T-cell (primary cell): ENCODE measurements at regions not wholly inside any gene's neighbourhood (a gene's known extent, or its start where the extent isn't known, plus 50 kb on each side); places are given as distances from the start of the nearest gene placed in this dataset.
"Not testable (repeated sequence)": the region's sequence is repeated elsewhere in the genome, so short reads cannot be mapped to it uniquely, and the experiment has no call there.

ENCODE experiments used
- ATAC-seq, 4 experiments: fragments of 200-7000 bp in 3 of 4; fragments of 150-1000 bp in 1 of 4; cut with Tn5 transposase; replicated peaks in 1 of 4; 1 replicate in 3 of 4; 2 replicates in 1 of 4; pipeline ENCODE4 v1.10.0; 2021; ENCODE audit warnings: moderate library complexity in 3 of 4, mild to moderate bottlenecking in 2 of 4, moderate number of reproducible peaks in 1 of 4
- CTCF ChIA-PET, 2 donors: fragments of 300-600 bp; sonication (Branson Sonifier 250); formaldehyde crosslinking; loops; one replicate each; lab custom pipeline; 2022; ENCODE audit warnings: antibody characterized with exemption in 2 of 2; lab: Charles Lee
- POLR2A ChIA-PET, 2 donors: fragments of 300-600 bp; sonication (Branson Sonifier 250); formaldehyde crosslinking; loops; one replicate each; lab custom pipeline; 2022; ENCODE audit warnings: antibody characterized with exemption in 2 of 2; lab: Charles Lee
- DNase-seq, 35 experiments: peaks; one replicate each; pipeline versions ENCODE4 v3.0.0 to v3.0.0-alpha.2; 2013 to 2023
- H3K27ac ChIP-seq: one replicate; pipeline ENCODE4 v1.5.1; 2013; ENCODE audit warnings: low read length
- H3K27me3 ChIP-seq, 2 experiments: replicated peaks in 1 of 2; 1 replicate in 1 of 2; 2 replicates in 1 of 2; pipeline versions ENCODE4 v1.6.1 to v1.7.0; 2013; ENCODE audit warnings: low read length in 1 of 2, mixed read lengths in 1 of 2; ENCODE audit not compliant: control insufficient read depth in 2 of 2, insufficient read depth in 2 of 2; ENCODE audit errors: extremely low read depth in 1 of 2
- H3K36me3 ChIP-seq, 2 donors: 1 replicate in 1 of 2; 2 replicates in 1 of 2; pipeline versions ENCODE4 v1.6.1 to v1.7.0; 2013; ENCODE audit warnings: low read length in 1 of 2; ENCODE audit not compliant: control insufficient read depth in 2 of 2, insufficient read depth in 1 of 2; ENCODE audit errors: extremely low read depth in 1 of 2
- H3K4me1 ChIP-seq, 2 experiments: 1 replicate in 1 of 2; 2 replicates in 1 of 2; pipeline versions ENCODE4 v1.6.1 to v1.7.0; 2013; ENCODE audit warnings: low read length in 2 of 2, mixed read lengths in 1 of 2; ENCODE audit not compliant: insufficient read depth in 2 of 2, control insufficient read depth in 1 of 2; ENCODE audit errors: extremely low read depth in 1 of 2
- H3K4me3 ChIP-seq, 2 donors: 1 replicate in 1 of 2; 2 replicates in 1 of 2; pipeline versions ENCODE4 v1.5.1 to v1.7.0; 2013; ENCODE audit warnings: mild to moderate bottlenecking in 2 of 2, low read length in 1 of 2, moderate library complexity in 1 of 2; ENCODE audit not compliant: control insufficient read depth in 1 of 2; ENCODE audit errors: extremely low read depth in 1 of 2
- H3K9me3 ChIP-seq: 2 replicates; pipeline ENCODE4 v1.7.0; 2013
- H3K27ac Mint-ChIP-seq, 2 donors: one replicate each; pipeline ENCODE4 v1.8.0; 2020 to 2021; ENCODE audit warnings: mild to moderate bottlenecking in 2 of 2, mixed read lengths in 2 of 2
- H3K27me3 Mint-ChIP-seq, 2 donors: one replicate each; pipeline ENCODE4 v1.8.0; 2021 to 2022; ENCODE audit warnings: mixed read lengths in 2 of 2
- H3K36me3 Mint-ChIP-seq: one replicate; pipeline ENCODE4 v1.8.0; 2021; ENCODE audit warnings: mixed read lengths
- H3K4me1 Mint-ChIP-seq, 3 donors: one replicate each; pipeline ENCODE4 v1.8.0; 2020 to 2022; ENCODE audit warnings: mixed read lengths in 3 of 3, mild to moderate bottlenecking in 1 of 3
- H3K4me3 Mint-ChIP-seq, 3 donors: one replicate each; pipeline ENCODE4 v1.8.0; 2020 to 2022; ENCODE audit warnings: mild to moderate bottlenecking in 3 of 3, mixed read lengths in 3 of 3, moderate library complexity in 3 of 3
- H3K9me3 Mint-ChIP-seq, 3 donors: one replicate each; pipeline ENCODE4 v1.8.0; 2020 to 2022; ENCODE audit warnings: mixed read lengths in 3 of 3
- WGBS: methylation state at CpG from one replicate; pipeline ENCODE4 v1.1.5; 2013; ENCODE audit warnings: missing lambda C conversion rate; ENCODE audit not compliant: insufficient coverage; 5-methylcytosine and 5-hydroxymethylcytosine counted together

DNA sequence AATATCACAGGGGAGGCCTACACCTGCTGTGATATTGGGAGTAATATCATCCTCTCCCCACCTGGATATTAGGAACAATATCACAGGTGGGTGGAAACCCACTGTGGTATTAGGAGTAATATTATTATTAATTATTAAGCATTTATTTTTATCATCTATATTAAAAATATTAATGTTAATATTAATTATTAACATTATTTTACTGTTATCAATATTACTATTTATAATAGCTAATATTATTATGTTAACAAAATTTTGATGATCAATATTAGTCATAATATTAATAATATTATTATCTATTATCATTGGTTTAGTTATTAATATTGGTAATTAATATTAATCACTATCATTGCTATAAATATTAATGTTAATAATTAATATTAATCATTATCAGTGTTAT lies 161.1 kb upstream of the API5 start:
- H3K9me3 ChIP-seq: no peaks in the 10 kb centered on the region

DNA sequence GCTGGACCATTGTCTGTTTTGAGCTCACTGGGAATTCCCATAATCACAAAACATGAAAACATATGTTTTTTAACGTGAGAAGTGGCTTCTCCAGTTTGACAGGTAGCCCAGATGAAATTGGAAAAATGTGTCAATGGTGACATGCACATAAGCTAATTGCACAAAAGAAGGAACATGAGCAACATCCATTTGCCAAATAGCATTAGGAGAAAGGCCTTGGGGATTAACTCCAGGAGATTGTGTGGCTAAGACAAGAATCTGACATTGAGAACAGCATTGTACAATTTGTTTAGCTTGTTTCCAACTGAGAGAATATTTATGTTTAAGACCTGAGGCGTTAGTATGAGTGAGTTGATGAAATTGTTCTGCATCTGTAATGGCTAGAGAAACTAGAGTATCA lies 147.0 kb upstream of the API5 start:
- ATAC-seq: no peak
- peaks cover 8 to 22% (median 20%) of the 10 kb centered on the region in 3 donors for H3K9me3 Mint-ChIP-seq
- no peaks in the 10 kb centered on the region for H3K27me3 ChIP-seq
- no peak overlapping the region for H3K27ac Mint-ChIP-seq
- H3K4me3 ChIP-seq: no peak overlapping the region
- no peaks in the 10 kb centered on the region for H3K36me3 ChIP-seq
- H3K36me3 Mint-ChIP-seq: no peaks in the 10 kb centered on the region
- H3K27me3 Mint-ChIP-seq: no peaks in the 10 kb centered on the region
- ChIA-PET POLR2A (no interaction called here), CTCF (no interaction called here)
- WGBS: 50% methylated on average over 1 of the region's 2 CpGs
- H3K9me3 ChIP-seq: no peaks in the 10 kb centered on the region
- H3K27ac ChIP-seq: no peak overlapping the region
- H3K4me1 ChIP-seq: no peaks in the 10 kb centered on the region
- H3K4me3 Mint-ChIP-seq: no peak overlapping the region
- no peaks in the 10 kb centered on the region for H3K4me1 Mint-ChIP-seq
- no peak for DNase-seq

More for the DNA sequence above, 161.1 kb upstream of the API5 start:
- Histone ChIP-seq H3K27me3 (peaks cover 0 to 2% of the 10 kb centered on the region in 2 experiments), H3K4me3 (no peak overlapping the region), H3K27ac (no peak overlapping the region), H3K36me3 (no peaks in the 10 kb centered on the region), H3K4me1 (no peaks in the 10 kb centered on the region)
- no peak overlapping the region for H3K27ac Mint-ChIP-seq
- ATAC-seq (no peak), DNase-seq (no peak)
- POLR2A ChIA-PET: no interaction called here
- CTCF ChIA-PET: no interaction called here
- H3K4me1 Mint-ChIP-seq: no peaks in the 10 kb centered on the region
- no peaks in the 10 kb centered on the region for H3K36me3 Mint-ChIP-seq
- no peak overlapping the region for H3K4me3 Mint-ChIP-seq
- H3K27me3 Mint-ChIP-seq: peaks cover 8 to 9% of the 10 kb centered on the region in 2 donors
- H3K9me3 Mint-ChIP-seq: peaks cover 0 to 15% (median 5%) of the 10 kb centered on the region in 3 donors

- ATAC-seq, H3K27me3 ChIP-seq, H3K27ac Mint-ChIP-seq, H3K27me3 Mint-ChIP-seq, POLR2A ChIA-PET, H3K4me1 Mint-ChIP-seq, CTCF ChIA-PET, H3K4me3 ChIP-seq, H3K4me1 ChIP-seq, DNase-seq, H3K9me3 ChIP-seq, H3K4me3 Mint-ChIP-seq, H3K36me3 ChIP-seq, H3K36me3 Mint-ChIP-seq, H3K27ac ChIP-seq: not testable (repeated sequence)
- 20% methylated on average over 1 of the region's 3 CpGs for WGBS
- H3K9me3 Mint-ChIP-seq: peaks cover 8 to 22% (median 18%) of the 10 kb centered on the region in 3 donors
These were observed 146.4 kb upstream of the API5 start for GRCh38 chr11:43165393-43165792.

DNA sequence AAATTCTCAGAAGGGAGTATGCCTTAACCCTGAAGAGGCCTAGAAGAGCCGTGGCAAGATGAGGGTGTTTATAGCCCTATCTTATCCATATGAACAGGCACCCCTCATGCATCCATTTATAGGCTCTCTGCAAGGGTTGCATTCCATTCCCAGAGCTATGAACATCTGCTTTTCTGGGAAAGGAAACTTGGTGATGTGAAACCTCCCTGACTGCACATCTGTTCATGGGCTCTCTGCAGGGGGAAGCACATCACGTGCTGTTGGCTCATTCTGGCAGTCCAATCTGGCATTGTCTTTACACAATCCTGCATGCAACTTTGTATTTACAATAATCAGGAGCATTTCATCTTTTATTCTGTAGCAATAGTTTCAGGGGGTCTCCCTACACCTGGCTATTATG lies 143.6 kb upstream of the API5 start:
- H3K27ac ChIP-seq, H3K36me3 ChIP-seq, H3K9me3 ChIP-seq, H3K4me1 ChIP-seq, H3K36me3 Mint-ChIP-seq, H3K4me3 ChIP-seq, H3K4me1 Mint-ChIP-seq, H3K27me3 Mint-ChIP-seq, ATAC-seq, POLR2A ChIA-PET, H3K27ac Mint-ChIP-seq, H3K4me3 Mint-ChIP-seq, CTCF ChIA-PET, H3K27me3 ChIP-seq, DNase-seq: not testable (repeated sequence)
- WGBS: no CpG with 5 or more reads among the region's 2 CpGs
- H3K9me3 Mint-ChIP-seq: peaks cover 8 to 22% (median 18%) of the 10 kb centered on the region in 3 donors

- H3K27ac Mint-ChIP-seq: no peak overlapping the region
- DNase-seq: no peak
- no CpG with 5 or more reads among the region's 2 CpGs for WGBS
- Histone ChIP-seq H3K36me3 (no peaks in the 10 kb centered on the region), H3K4me1 (no peaks in the 10 kb centered on the region), H3K9me3 (no peaks in the 10 kb centered on the region), H3K4me3 (no peak overlapping the region), H3K27me3 (no peaks in the 10 kb centered on the region), H3K27ac (no peak overlapping the region)
- no peaks in the 10 kb centered on the region for H3K36me3 Mint-ChIP-seq
- no peak for ATAC-seq
- ChIA-PET CTCF (no interaction called here), POLR2A (no interaction called here)
- H3K4me3 Mint-ChIP-seq: no peak overlapping the region
- no peaks in the 10 kb centered on the region for H3K27me3 Mint-ChIP-seq
- peaks cover 3 to 11% (median 10%) of the 10 kb centered on the region in 3 donors for H3K9me3 Mint-ChIP-seq
- H3K4me1 Mint-ChIP-seq: no peaks in the 10 kb centered on the region
These were observed 139.3 kb upstream of the API5 start for GRCh38 chr11:43172477-43172876.

DNA sequence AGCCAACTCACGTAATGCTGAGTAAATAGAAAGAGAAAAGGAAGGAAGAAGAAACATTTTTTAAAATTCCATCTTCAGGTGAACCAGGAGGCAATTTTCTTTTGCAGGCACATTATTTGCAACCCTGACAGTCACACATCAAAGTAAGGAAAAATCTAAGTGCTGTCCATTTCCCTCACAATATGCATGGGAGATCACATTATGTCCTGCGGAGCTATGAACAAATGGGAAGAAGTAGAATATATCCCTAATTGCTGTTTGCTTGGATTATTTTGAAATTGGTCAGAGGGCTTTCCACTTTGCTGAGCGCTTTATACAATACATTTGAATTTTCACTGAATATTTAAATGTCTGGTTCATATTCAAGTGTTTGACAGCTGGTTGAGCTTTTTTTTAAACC lies 133.8 kb upstream of the API5 start:
- POLR2A ChIA-PET: no interaction called here
- H3K27ac Mint-ChIP-seq: no peak overlapping the region
- H3K4me1 Mint-ChIP-seq: no peaks in the 10 kb centered on the region
- no peak overlapping the region for H3K4me3 Mint-ChIP-seq
- no peak for DNase-seq
- Histone ChIP-seq H3K4me3 (no peak overlapping the region), H3K9me3 (no peaks in the 10 kb centered on the region), H3K27me3 (no peaks in the 10 kb centered on the region), H3K27ac (no peak overlapping the region), H3K36me3 (no peaks in the 10 kb centered on the region), H3K4me1 (no peaks in the 10 kb centered on the region)
- CTCF ChIA-PET: no interaction called here
- peaks cover 0 to 3% of the 10 kb centered on the region in 2 donors for H3K27me3 Mint-ChIP-seq
- H3K36me3 Mint-ChIP-seq: no peaks in the 10 kb centered on the region
- no CpG with 5 or more reads among the region's 3 CpGs for WGBS
- ATAC-seq: no peak
- peaks cover 0 to 9% (median 0%) of the 10 kb centered on the region in 3 donors for H3K9me3 Mint-ChIP-seq

GRCh38 chr11:43194459-43194858 lies 117.3 kb upstream of the API5 start:
- H3K27me3 Mint-ChIP-seq: not testable (repeated sequence)

More at GRCh38 chr11:43194459-43194858, 117.3 kb upstream of the API5 start:
- H3K4me1 ChIP-seq, H3K9me3 Mint-ChIP-seq, H3K36me3 ChIP-seq, H3K4me3 ChIP-seq, POLR2A ChIA-PET, H3K9me3 ChIP-seq, H3K36me3 Mint-ChIP-seq, H3K4me3 Mint-ChIP-seq, H3K4me1 Mint-ChIP-seq, DNase-seq, H3K27me3 ChIP-seq, H3K27ac Mint-ChIP-seq, ATAC-seq, H3K27ac ChIP-seq, CTCF ChIA-PET: not testable (repeated sequence)
